Pulmonary artery endothelial cell (primary cell): ENCODE measurements at regions not wholly inside any gene's neighbourhood (a gene's known extent, or its start where the extent isn't known, plus 50 kb on each side); places are given as distances from the start of the nearest gene placed in this dataset.
"Not testable (repeated sequence)": the region's sequence is repeated elsewhere in the genome, so short reads cannot be mapped to it uniquely, and the experiment has no call there.

ENCODE experiments used
- DNase-seq: peaks from one replicate; pipeline ENCODE4 v3.0.0-alpha.2; 2011; ENCODE audit warnings: low read depth, low spot score

DNA sequence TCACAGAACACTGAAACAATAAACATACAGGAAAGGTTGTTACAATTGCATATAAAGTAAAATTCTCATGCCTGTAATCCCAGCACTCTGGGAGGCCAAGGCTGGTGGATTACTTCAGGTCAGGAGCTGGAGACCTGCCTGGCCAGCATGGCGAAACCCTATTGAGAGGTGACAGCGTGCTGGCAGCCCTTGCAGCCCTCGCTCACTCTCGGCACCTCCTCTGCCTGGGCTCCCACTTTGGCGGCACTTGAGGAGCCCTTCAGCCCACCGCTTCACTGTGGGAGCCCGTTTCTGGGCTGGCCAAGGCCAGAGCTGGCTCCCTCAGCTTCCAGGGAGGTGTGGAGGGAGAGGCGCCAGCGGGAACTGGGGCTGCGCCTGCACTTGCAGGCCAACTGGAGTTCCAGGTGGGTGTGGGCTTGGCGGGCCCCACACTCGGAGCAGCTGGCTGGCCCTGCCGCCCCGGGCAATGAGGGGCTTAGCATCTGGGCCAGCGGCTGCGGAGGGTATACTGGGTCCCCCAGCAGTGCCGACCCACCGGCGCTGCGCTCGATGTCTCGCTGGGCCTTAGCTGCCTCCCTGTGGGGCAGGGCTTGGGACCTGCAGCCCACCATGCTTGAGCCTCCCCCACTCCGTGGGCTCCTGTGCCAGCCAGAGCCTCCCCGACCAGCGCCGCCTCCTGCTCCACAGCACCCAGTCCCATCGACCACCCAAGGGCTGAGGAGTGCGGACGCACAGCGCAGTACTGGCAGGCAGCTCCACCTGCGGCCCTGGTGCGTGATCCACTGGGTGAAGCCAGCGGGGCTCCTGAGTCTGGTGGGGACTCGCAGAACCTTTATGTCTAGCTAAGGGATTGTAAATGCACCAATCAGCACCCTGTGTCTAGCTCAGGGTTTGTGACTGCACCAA is 51.5 kb upstream of the MBNL1 start:
- DNase-seq = not testable (repeated sequence)

DNA sequence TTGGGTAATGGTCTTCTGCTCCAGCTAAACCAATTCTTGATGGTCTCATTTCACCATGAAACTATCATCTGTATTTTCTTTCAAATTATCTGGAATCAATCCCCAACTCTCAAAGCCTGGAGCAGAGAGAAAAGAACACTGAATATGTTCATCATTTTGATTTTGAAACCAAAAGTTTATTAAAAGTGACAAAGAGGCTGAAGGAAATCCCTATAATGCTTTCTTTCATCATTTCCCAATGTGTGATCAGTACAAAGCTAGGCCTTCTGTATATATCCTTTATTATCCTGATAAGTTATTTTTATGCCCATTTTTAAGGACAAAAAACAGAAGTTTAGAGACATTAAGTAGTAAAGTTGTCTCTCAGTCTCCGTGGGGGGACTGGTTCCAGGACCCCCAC is 50.1 kb upstream of the MBNL1 start:
- no peak for DNase-seq
